Right lobe of liver (tissue), 6 donors: ENCODE measurements at regions not wholly inside any gene's neighbourhood (a gene's known extent, or its start where the extent isn't known, plus 50 kb on each side); places are given as distances from the start of the nearest gene placed in this dataset.
"Not testable (repeated sequence)": the region's sequence is repeated elsewhere in the genome, so short reads cannot be mapped to it uniquely, and the experiment has no call there.

Experiments
- ATAC-seq, 4 donors: fragments of 200-7000 bp; cut with Tn5 transposase; one replicate each; pipeline ENCODE4 v1.9.1; 2020; ENCODE audit warnings: mild to moderate bottlenecking in 4 of 4, moderate library complexity in 4 of 4
- DNase-seq, 3 donors: peaks; one replicate each; pipeline ENCODE4 v3.0.0-alpha.2; 2020
- H3K27ac ChIP-seq, 3 donors: fragments of 200-600 bp; one replicate each; pipeline ENCODE4 v1.8.0; 2022
- H3K27me3 ChIP-seq, 2 donors: fragments of 200-600 bp; one replicate each; pipeline ENCODE4 v1.8.0; 2022
- H3K36me3 ChIP-seq, 4 donors: fragments of 200-600 bp; sonication (generic) in 1 of 4; one replicate each; pipeline versions ENCODE4 v1.5.1 to v1.8.0; 2017 to 2022; ENCODE audit warnings: control low read depth in 1 of 4
- H3K4me1 ChIP-seq, 4 donors: fragments of 200-600 bp; sonication (generic) in 1 of 4; one replicate each; pipeline versions ENCODE4 v1.5.1 to v1.8.0; 2017 to 2022; ENCODE audit warnings: control low read depth in 1 of 4
- H3K4me3 ChIP-seq, 3 donors: fragments of 200-600 bp; one replicate each; pipeline ENCODE4 v1.8.0; 2022
- H3K9me3 ChIP-seq, 4 donors: fragments of 200-600 bp; sonication (generic) in 1 of 4; one replicate each; pipeline versions ENCODE4 v1.5.1 to v1.8.0; 2017 to 2022; ENCODE audit warnings: control low read depth in 1 of 4
- POLR2A ChIP-seq: fragments of 450-650 bp; IDR thresholded peaks from one replicate; pipeline ENCODE4 v1.6.1; 2017; ENCODE audit warnings: antibody characterized with exemption, mild to moderate bottlenecking
- WGBS: methylation state at CpG from one replicate; pipeline ENCODE4 v1.1.6; 2018; ENCODE audit warnings: low coverage, low lambda C conversion rate; ENCODE audit not compliant: insufficient coverage; ENCODE audit errors: missing lambda C conversion rate; 5-methylcytosine and 5-hydroxymethylcytosine counted together
- intact Hi-C, 2 donors: fragments of 100-400 bp; cut with DNase I; formaldehyde crosslinking; loops; one replicate each; pipeline versions ENCODE4 v1.11.2 to v1.14.1; 2022
- TF ChIP-seq, protein P1 (sequence below), 4 donors: fragments of 200-600 bp in 3 of 4; fragments of 450-650 bp in 1 of 4; IDR thresholded peaks; one replicate each; pipeline versions ENCODE4 v1.5.1 to v1.8.0; 2016 to 2022; ENCODE audit warnings: antibody characterized with exemption in 4 of 4, mild to moderate bottlenecking in 2 of 4
- donor health status: DM: no; HTN: yes; CAD: no.
- donor health status: DM: no; HTN: no; CAD: no.
- donor health status: DM: no; HTN: no; CAD: no.
- donor health status: DM: no; HTN: yes; CAD: no.
- donor health status: DM: no; HTN: yes; CAD: no.

DNA sequence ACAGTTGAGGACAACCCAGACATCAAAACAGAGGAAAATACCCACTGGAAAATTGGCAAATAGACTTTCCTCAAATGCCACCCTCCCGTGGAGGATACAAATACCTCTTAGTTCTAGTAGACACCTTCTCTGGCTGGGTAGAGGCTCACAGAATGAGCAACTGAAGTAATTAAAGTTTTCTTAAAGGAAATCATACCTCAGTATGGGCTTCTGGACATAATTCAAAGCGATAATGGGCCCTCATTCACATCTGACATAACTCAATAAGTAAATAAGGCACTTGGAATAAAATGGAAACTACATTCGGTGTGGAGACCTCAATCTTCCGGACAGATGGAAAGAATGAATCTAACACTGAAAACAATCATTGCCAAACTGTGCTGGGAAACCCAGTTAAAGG lies 115.2 kb upstream of the PLCL2 start:
- Histone ChIP-seq H3K4me1 (no peaks in the 10 kb centered on the region), H3K4me3 (no peak overlapping the region), H3K36me3 (no peaks in the 10 kb centered on the region), H3K9me3 (no peaks in the 10 kb centered on the region), H3K27me3 (no peaks in the 10 kb centered on the region), H3K27ac (no peak overlapping the region)
- TF ChIP-seq, protein P1, sequence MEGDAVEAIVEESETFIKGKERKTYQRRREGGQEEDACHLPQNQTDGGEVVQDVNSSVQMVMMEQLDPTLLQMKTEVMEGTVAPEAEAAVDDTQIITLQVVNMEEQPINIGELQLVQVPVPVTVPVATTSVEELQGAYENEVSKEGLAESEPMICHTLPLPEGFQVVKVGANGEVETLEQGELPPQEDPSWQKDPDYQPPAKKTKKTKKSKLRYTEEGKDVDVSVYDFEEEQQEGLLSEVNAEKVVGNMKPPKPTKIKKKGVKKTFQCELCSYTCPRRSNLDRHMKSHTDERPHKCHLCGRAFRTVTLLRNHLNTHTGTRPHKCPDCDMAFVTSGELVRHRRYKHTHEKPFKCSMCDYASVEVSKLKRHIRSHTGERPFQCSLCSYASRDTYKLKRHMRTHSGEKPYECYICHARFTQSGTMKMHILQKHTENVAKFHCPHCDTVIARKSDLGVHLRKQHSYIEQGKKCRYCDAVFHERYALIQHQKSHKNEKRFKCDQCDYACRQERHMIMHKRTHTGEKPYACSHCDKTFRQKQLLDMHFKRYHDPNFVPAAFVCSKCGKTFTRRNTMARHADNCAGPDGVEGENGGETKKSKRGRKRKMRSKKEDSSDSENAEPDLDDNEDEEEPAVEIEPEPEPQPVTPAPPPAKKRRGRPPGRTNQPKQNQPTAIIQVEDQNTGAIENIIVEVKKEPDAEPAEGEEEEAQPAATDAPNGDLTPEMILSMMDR (IDR thresholded peaks at IDR 0.05): no peak
- TF ChIP-seq POLR2A: no peak
- ATAC-seq: no peak
- WGBS: 76% methylated on average over 3 of the region's 4 CpGs
- intact Hi-C loops: no loop called here
- DNase-seq: no peak

DNA sequence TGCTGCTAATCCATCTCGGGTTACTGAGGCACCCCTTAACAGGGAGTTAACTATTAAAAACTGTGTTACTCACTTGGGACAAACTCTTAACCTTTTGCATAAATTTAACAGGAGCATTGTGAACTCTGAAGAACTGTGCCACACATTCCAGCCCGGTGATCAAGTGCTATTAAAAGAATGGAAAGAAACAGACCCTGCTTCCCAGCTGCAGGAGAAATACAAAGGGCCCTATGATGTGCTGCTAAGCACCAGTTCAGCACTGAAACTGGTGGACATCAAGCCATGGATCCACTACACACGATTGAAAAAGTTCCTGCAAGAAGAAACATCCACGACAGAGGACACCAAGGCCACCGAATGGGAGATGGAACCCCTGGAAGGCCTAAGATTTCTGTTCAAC lies 114.7 kb upstream of the PLCL2 start:
- ATAC-seq (no peak), DNase-seq (no peak)
- intact Hi-C loops: no loop called here
- Histone ChIP-seq H3K4me1 (no peaks in the 10 kb centered on the region), H3K27me3 (no peaks in the 10 kb centered on the region), H3K36me3 (no peaks in the 10 kb centered on the region), H3K9me3 (no peaks in the 10 kb centered on the region), H3K27ac (no peak overlapping the region), H3K4me3 (no peak overlapping the region)
- no peak for TF ChIP-seq POLR2A
- 49% methylated on average over 5 of the region's 5 CpGs for WGBS

DNA sequence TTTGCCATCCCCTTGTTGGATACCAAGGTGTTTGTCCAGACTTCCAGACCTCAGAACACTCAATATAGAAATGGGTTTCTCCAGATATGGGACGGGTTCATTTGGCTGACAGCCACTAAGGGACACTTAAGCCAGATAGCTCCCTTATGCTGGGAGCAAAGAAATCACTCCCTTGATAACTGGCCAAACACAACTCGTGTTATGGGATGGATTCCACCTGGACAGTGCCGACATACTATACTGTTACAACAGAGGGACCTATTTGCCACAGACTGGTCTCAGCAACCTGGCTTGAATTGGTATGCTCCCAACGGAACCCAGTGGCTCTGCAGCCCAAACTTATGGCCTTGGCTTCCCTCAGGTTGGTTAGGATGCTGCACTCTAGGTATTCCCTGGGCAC lies 114.0 kb upstream of the PLCL2 start:
- intact Hi-C loops: no loop called here
- TF ChIP-seq, protein P1 (IDR thresholded peaks at IDR 0.05): no peak
- no peak for TF ChIP-seq POLR2A

DNA sequence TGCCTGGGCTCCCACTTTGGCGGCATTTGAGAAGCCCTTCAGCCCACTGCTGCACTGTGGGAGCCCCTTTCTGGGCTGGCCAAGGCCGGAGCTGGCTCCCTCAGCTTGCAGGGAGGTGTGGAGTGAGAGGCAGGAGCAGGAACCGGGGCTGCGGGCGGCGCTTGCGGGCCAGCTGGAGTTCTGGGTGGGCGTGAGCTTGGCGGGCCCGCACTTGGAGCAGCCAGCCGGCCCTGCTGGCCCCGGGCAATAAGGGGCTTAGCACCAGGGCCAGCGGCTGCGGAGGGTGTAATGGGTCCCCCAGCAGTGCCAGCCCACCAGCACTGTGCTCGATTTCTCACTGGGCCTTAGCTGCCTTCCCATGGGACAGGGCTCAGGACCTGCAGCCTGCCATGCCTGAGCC lies 111.2 kb upstream of the PLCL2 start:
- H3K4me1 ChIP-seq, H3K27me3 ChIP-seq, H3K27ac ChIP-seq, intact Hi-C loops, H3K4me3 ChIP-seq, ATAC-seq, H3K36me3 ChIP-seq, DNase-seq, H3K9me3 ChIP-seq: not testable (repeated sequence)
- 80% methylated on average over 1 of the region's 15 CpGs for WGBS

More for the DNA sequence above, 114.0 kb upstream of the PLCL2 start:
- ATAC-seq: no peak
- Histone ChIP-seq H3K27ac (no peak overlapping the region), H3K4me1 (no peaks in the 10 kb centered on the region), H3K27me3 (no peaks in the 10 kb centered on the region), H3K9me3 (no peaks in the 10 kb centered on the region), H3K4me3 (no peak overlapping the region), H3K36me3 (no peaks in the 10 kb centered on the region)
- 57% methylated on average over 1 of the region's 4 CpGs for WGBS
- no peak for DNase-seq

DNA sequence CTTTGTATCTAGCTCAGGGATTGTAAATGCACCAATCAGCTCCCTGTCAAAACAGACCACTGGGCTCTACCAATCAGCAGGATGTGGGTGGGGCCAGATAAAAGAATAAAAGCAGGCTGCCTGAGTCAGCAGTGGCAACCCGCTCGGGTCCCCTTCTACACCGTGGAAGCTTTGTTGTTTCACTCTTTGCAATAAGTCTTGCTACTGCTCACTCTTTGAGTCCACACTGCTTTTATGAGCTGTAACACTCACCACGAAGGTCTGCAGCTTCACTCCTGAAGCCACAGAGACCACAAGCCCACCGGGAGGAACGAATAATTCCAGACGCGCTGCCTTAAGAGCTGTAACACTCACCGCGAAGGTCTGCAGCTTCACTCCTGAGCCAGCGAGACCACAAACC lies 110.2 kb upstream of the PLCL2 start:
- intact Hi-C loops: not testable (repeated sequence)

DNA sequence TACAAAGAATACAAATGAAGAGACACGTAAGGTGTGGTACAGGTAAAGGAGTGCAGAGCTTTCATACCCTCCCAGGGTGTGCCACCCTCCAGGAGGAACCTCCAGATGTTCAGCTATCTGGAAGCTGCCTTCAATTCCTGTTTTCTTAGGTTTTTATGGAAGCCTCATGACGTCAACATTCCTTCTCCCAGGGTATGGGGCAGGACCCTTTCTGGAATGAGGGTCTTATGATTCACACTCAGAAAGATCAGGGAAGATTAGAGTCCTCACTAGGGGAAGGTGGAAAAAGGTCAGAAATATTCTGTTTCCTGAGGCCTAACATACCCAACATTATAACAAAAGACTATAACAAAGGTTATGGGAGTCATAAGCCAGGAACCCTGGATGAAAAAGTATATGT lies 99.8 kb upstream of the PLCL2 start:
- no peaks in the 10 kb centered on the region for H3K27me3 ChIP-seq
- intact Hi-C loops: no loop called here
- H3K4me1 ChIP-seq: no peaks in the 10 kb centered on the region
- no peaks in the 10 kb centered on the region for H3K36me3 ChIP-seq
- DNase-seq (no peak), ATAC-seq (no peak)
- no peaks in the 10 kb centered on the region for H3K9me3 ChIP-seq
- 76% methylated on average over 2 of the region's 2 CpGs for WGBS
- H3K27ac ChIP-seq: no peak overlapping the region
- TF ChIP-seq, protein P1 (IDR thresholded peaks at IDR 0.05): no peak
- no peak for TF ChIP-seq POLR2A
- H3K4me3 ChIP-seq: no peak overlapping the region

More for the DNA sequence above, 110.2 kb upstream of the PLCL2 start:
- H3K36me3 ChIP-seq, H3K4me3 ChIP-seq, H3K27me3 ChIP-seq, ATAC-seq, H3K4me1 ChIP-seq, DNase-seq, H3K9me3 ChIP-seq, H3K27ac ChIP-seq: not testable (repeated sequence)
- 64% methylated on average over 8 of the region's 11 CpGs for WGBS
